HepG2 (cell line): ENCODE measurements at regions not wholly inside any gene's neighbourhood (a gene's known extent, or its start where the extent isn't known, plus 50 kb on each side); places are given as distances from the start of the nearest gene placed in this dataset.

Experiments
- ATAC-seq: fragments of 200-7000 bp; cut with Tn5 transposase; 3 replicates; pipeline ENCODE4 v1.9.1; 2020; ENCODE audit warnings: mild to moderate bottlenecking, moderate library complexity
- BruUV-seq: library from RNA; stranded (reverse); fragments of 400-500 nt; replicated peaks from 2 replicates; lab custom pipeline; 2021; lab: Mats Ljungman, UMichigan
- CTCF ChIA-PET: fragments of 300-600 bp; formaldehyde crosslinking; extraction: SDS; loops from one replicate; lab custom pipeline; 2021; ENCODE audit warnings: low total read pairs, inconsistent platforms, low intra/inter-chr PET ratio; lab: Yijun Ruan, JAX
- POLR2A ChIA-PET: fragments of 350-600 bp; sonication (Branson Sonifier 250); formaldehyde crosslinking; loops from one replicate; lab custom pipeline; 2020; ENCODE audit warnings: antibody characterized with exemption, inconsistent platforms; lab: Yijun Ruan, JAX
- DNase-seq: peaks from one replicate; pipeline ENCODE4 v3.0.0-alpha.2; 2015; ENCODE audit warnings: low spot score
- FAIRE-seq: peaks from 3 replicates; lab custom pipeline; 2011; peaks lifted over from hg19 to GRCh38; lab: Jason Lieb, UNC
- H2AFZ ChIP-seq: one replicate; pipeline ENCODE4 v1.6.1; 2011; ENCODE audit warnings: low read length, inconsistent platforms
- H3K27ac ChIP-seq: fragments of 300-600 bp; 3 replicates; pipeline ENCODE4 v1.8.0; 2011; ENCODE audit warnings: mixed run types, mild to moderate bottlenecking, mixed read lengths, low read length, inconsistent platforms; ENCODE audit not compliant: insufficient read depth; ENCODE audit errors: extremely low read length
- H3K27me3 ChIP-seq, 2 experiments: fragments of 200-600 bp in 1 of 2; 2 replicates in 1 of 2; 3 replicates in 1 of 2; pipeline versions ENCODE4 v1.6.0 to v1.8.0; 2011; ENCODE audit warnings: low read length in 2 of 2, mild to moderate bottlenecking in 2 of 2, moderate library complexity in 2 of 2, inconsistent platforms in 1 of 2; ENCODE audit not compliant: insufficient read depth in 2 of 2, control insufficient read depth in 1 of 2
- H3K36me3 ChIP-seq, 2 experiments: fragments of 200-600 bp in 1 of 2; replicated peaks in 1 of 2; 2 replicates in 1 of 2; 3 replicates in 1 of 2; pipeline versions ENCODE4 v1.5.1 to v1.8.0; 2011; ENCODE audit warnings: low read length in 2 of 2, inconsistent platforms in 1 of 2; ENCODE audit not compliant: insufficient read depth in 2 of 2, control insufficient read depth in 1 of 2
- H3K4me1 ChIP-seq: 2 replicates; pipeline ENCODE4 v1.5.1; 2012; ENCODE audit warnings: low read length, inconsistent platforms; ENCODE audit not compliant: insufficient read depth
- H3K4me2 ChIP-seq: 2 replicates; pipeline ENCODE4 v1.6.0; 2011; ENCODE audit warnings: low read depth, low read length, inconsistent platforms
- H3K4me3 ChIP-seq, 3 experiments: fragments of 200-600 bp in 1 of 3; sonication (generic), shearing (Covaris generic) in 1 of 3; replicated peaks in 1 of 3; 2 replicates each; pipeline ENCODE4 v1.5.1; 2011 to 2016; ENCODE audit warnings: low read length in 3 of 3, inconsistent platforms in 2 of 3, low read depth in 2 of 3, mild to moderate bottlenecking in 2 of 3, control low read depth in 1 of 3, mixed read lengths in 1 of 3; ENCODE audit not compliant: insufficient read depth in 1 of 3
- H3K79me2 ChIP-seq: one replicate; pipeline ENCODE4 v1.6.1; 2011; ENCODE audit warnings: low read length, inconsistent platforms; ENCODE audit not compliant: insufficient read depth
- H3K9ac ChIP-seq: 2 replicates; pipeline ENCODE4 v1.6.0; 2011; ENCODE audit warnings: mild to moderate bottlenecking, low read depth, low read length, inconsistent platforms; ENCODE audit not compliant: insufficient read depth
- H3K9me3 ChIP-seq: 2 replicates; pipeline ENCODE4 v1.5.1; 2012; ENCODE audit warnings: mild to moderate bottlenecking, low read length
- H4K20me1 ChIP-seq: 2 replicates; pipeline ENCODE4 v1.6.0; 2011; ENCODE audit warnings: inconsistent platforms, mild to moderate bottlenecking, low read length, moderate library complexity; ENCODE audit not compliant: insufficient read depth
- DNMT3B ChIP-seq: conservative IDR thresholded peaks from 2 replicates; pipeline ENCODE4 v1.6.1; 2016; ENCODE audit warnings: missing biosample characterization, control low read depth
- HES4 ChIP-seq: sonication (generic); formaldehyde crosslinking; IDR thresholded peaks from 2 replicates; pipeline ENCODE4 v1.9.0; 2021; ENCODE audit warnings: mild to moderate bottlenecking, missing genetic modification reagents, borderline replicate concordance
- HOXA9 ChIP-seq: sonication (generic); formaldehyde crosslinking; IDR thresholded peaks from 2 replicates; pipeline ENCODE4 v1.8.1; 2022; ENCODE audit warnings: missing genetic modification reagents, mild to moderate bottlenecking, moderate library complexity, borderline replicate concordance
- SAFB2 ChIP-seq: sonication (generic); formaldehyde crosslinking; IDR thresholded peaks from 2 replicates; pipeline ENCODE4 v1.5.1; 2020; ENCODE audit warnings: missing genetic modification reagents, low read depth, mild to moderate bottlenecking, borderline replicate concordance
- SOX6 ChIP-seq, 2 experiments: fragments of 450-650 bp in 1 of 2; sonication (generic) in 1 of 2; formaldehyde crosslinking in 1 of 2; IDR thresholded peaks; 2 replicates each; pipeline versions ENCODE4 v1.4.0 to v1.6.1; 2017 to 2020; ENCODE audit warnings: antibody characterized with exemption in 1 of 2, mild to moderate bottlenecking in 1 of 2, missing genetic modification reagents in 1 of 2
- SRSF4 ChIP-seq: fragments of 200-400 bp; formaldehyde crosslinking; IDR thresholded peaks from one replicate; pipeline ENCODE4 v1.6.1; 2018; ENCODE audit warnings: mild to moderate bottlenecking, low read depth, low read length, moderate library complexity; ENCODE audit not compliant: poor library complexity, severe bottlenecking
- YEATS4 ChIP-seq: sonication (generic); formaldehyde crosslinking; IDR thresholded peaks from 2 replicates; pipeline ENCODE4 v1.4.0; 2020; ENCODE audit warnings: missing genetic modification reagents, borderline replicate concordance
- ZBTB42 ChIP-seq: sonication (generic); formaldehyde crosslinking; IDR thresholded peaks from 2 replicates; pipeline ENCODE4 v1.5.0; 2020; ENCODE audit warnings: mild to moderate bottlenecking, missing genetic modification reagents
- ZNF3 ChIP-seq: IDR thresholded peaks from 2 replicates; pipeline ENCODE4 v1.7.0; 2017; ENCODE audit warnings: inconsistent platforms
- ZSCAN30 ChIP-seq: sonication (generic); formaldehyde crosslinking; IDR thresholded peaks from 2 replicates; pipeline ENCODE4 v1.5.0; 2020; ENCODE audit warnings: mild to moderate bottlenecking, missing genetic modification reagents
- WGBS: methylation state at CpG from one replicate; pipeline ENCODE4 v1.1.6; 2017; ENCODE audit warnings: low lambda C conversion rate; 5-methylcytosine and 5-hydroxymethylcytosine counted together
- in situ Hi-C: cut with HindIII; loops from 2 replicates; pipeline ENCODE4 v1.10.0; 2017; ENCODE audit warnings: low pct_unique_long_range_greater_than_20kb; ENCODE audit not compliant: extremely low pct_ligation_motif_present
- intact Hi-C: fragments of 100-400 bp; cut with micrococcal nuclease; formaldehyde crosslinking; loops from one replicate; pipeline ENCODE4 v1.10.0; 2022; ENCODE audit not compliant: unreplicated experiment
- TF ChIP-seq, protein P1 (sequence below): sonication (generic); formaldehyde crosslinking; conservative IDR thresholded peaks from 2 replicates; pipeline ENCODE4 v1.4.0; 2020; ENCODE audit warnings: missing genetic modification reagents
- TF ChIP-seq, protein P2 (sequence below): sonication (generic); formaldehyde crosslinking; IDR thresholded peaks from 2 replicates; pipeline ENCODE4 v1.5.0; 2020; ENCODE audit warnings: missing genetic modification reagents
- TF ChIP-seq, protein P3 (sequence below): sonication (generic); formaldehyde crosslinking; IDR thresholded peaks from 2 replicates; pipeline ENCODE4 v1.4.0; 2020; ENCODE audit warnings: missing genetic modification reagents
- TF ChIP-seq, protein P4 (sequence below): sonication (generic); formaldehyde crosslinking; IDR thresholded peaks from 2 replicates; pipeline ENCODE4 v1.5.0; 2020; ENCODE audit warnings: missing genetic modification reagents

DNA sequence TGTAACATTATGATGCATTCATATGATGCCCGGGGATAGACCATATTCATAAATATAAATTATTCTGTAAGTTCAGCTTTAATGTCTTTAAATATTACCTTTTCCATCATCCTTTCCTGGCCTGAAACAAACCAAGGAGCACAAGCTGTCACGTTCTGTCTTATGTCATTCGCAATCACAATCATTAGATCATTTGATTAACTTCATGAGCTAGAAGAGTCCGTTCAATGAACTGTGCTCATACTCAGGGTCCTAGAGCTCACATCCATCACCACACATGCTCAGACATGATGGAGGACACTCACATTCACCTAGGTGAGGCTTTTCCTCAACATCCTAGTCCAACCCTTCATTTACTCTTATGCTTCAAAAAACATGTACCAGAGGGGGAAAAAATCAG is 599.0 kb upstream of the ID2 start:
- Histone ChIP-seq H3K9me3 (no peaks in the 10 kb centered on the region), H3K4me2 (no peak overlapping the region), H3K27ac (no peak overlapping the region), H3K4me1 (peaks cover 10% of the 10 kb centered on the region), H3K27me3 (no peaks in the 10 kb centered on the region), H3K79me2 (no peaks in the 10 kb centered on the region), H3K36me3 (no peaks in the 10 kb centered on the region), H3K4me3 (no peak overlapping the region), H3K9ac (no peak overlapping the region), H2AFZ (no peak overlapping the region), H4K20me1 (no peaks in the 10 kb centered on the region)
- ChIA-PET POLR2A (no interaction called here), CTCF (no interaction called here)
- WGBS: 60% methylated on average over 4 of the region's 4 CpGs
- FAIRE-seq (no peak), ATAC-seq (no peak), DNase-seq (no peak)
- no TSS peak for BruUV-seq
- intact Hi-C loops: no loop called here
- in situ Hi-C loops: no loop called here
- TF ChIP-seq YEATS4 (CRISPR knock-in tag) (no peak), SRSF4 (no peak), DNMT3B (CRISPR knock-in tag) (no peak), SOX6 (IDR thresholded peaks at IDR 0.05) (no peak), SOX6 (CRISPR knock-in tag; IDR thresholded peaks at IDR 0.05) (no peak), HOXA9 (CRISPR knock-in tag) (no peak), ZSCAN30 (no peak), HES4 (no peak), SAFB2 (no peak), ZBTB42 (no peak), ZNF3 (CRISPR knock-in tag) (no peak)
- TF ChIP-seq, protein P1, sequence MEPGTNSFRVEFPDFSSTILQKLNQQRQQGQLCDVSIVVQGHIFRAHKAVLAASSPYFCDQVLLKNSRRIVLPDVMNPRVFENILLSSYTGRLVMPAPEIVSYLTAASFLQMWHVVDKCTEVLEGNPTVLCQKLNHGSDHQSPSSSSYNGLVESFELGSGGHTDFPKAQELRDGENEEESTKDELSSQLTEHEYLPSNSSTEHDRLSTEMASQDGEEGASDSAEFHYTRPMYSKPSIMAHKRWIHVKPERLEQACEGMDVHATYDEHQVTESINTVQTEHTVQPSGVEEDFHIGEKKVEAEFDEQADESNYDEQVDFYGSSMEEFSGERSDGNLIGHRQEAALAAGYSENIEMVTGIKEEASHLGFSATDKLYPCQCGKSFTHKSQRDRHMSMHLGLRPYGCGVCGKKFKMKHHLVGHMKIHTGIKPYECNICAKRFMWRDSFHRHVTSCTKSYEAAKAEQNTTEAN (CRISPR knock-in tag): no peak
- TF ChIP-seq, protein P2, sequence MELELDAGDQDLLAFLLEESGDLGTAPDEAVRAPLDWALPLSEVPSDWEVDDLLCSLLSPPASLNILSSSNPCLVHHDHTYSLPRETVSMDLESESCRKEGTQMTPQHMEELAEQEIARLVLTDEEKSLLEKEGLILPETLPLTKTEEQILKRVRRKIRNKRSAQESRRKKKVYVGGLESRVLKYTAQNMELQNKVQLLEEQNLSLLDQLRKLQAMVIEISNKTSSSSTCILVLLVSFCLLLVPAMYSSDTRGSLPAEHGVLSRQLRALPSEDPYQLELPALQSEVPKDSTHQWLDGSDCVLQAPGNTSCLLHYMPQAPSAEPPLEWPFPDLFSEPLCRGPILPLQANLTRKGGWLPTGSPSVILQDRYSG (CRISPR knock-in tag): no peak
- TF ChIP-seq, protein P3, sequence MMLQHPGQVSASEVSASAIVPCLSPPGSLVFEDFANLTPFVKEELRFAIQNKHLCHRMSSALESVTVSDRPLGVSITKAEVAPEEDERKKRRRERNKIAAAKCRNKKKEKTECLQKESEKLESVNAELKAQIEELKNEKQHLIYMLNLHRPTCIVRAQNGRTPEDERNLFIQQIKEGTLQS (CRISPR knock-in tag): no peak
- TF ChIP-seq, protein P4, sequence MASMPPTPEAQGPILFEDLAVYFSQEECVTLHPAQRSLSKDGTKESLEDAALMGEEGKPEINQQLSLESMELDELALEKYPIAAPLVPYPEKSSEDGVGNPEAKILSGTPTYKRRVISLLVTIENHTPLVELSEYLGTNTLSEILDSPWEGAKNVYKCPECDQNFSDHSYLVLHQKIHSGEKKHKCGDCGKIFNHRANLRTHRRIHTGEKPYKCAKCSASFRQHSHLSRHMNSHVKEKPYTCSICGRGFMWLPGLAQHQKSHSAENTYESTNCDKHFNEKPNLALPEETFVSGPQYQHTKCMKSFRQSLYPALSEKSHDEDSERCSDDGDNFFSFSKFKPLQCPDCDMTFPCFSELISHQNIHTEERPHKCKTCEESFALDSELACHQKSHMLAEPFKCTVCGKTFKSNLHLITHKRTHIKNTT (CRISPR knock-in tag): no peak
